Left colon (tissue), 2 donors: ENCODE measurements at regions not wholly inside any gene's neighbourhood (a gene's known extent, or its start where the extent isn't known, plus 50 kb on each side); places are given as distances from the start of the nearest gene placed in this dataset.

Experiments used
- ATAC-seq: fragments of 200-7000 bp; cut with Tn5 transposase; one replicate; pipeline ENCODE4 v1.9.1; 2020; ENCODE audit warnings: mild to moderate bottlenecking, moderate library complexity
- DNase-seq, 2 donors: peaks; one replicate each; pipeline ENCODE4 v3.0.0-alpha.2; 2020
- intact Hi-C, 2 donors: fragments of 100-400 bp; cut with DNase I in 1 of 2; cut with micrococcal nuclease in 1 of 2; formaldehyde crosslinking; loops; one replicate each; pipeline versions ENCODE4 v1.11.2 to v1.14.0; 2022; cut with DNase I, micrococcal nuclease
- donor health status: DM: no; HTN: no; CAD: no.
- donor health status: DM: yes; HTN: yes; CAD: no.

DNA sequence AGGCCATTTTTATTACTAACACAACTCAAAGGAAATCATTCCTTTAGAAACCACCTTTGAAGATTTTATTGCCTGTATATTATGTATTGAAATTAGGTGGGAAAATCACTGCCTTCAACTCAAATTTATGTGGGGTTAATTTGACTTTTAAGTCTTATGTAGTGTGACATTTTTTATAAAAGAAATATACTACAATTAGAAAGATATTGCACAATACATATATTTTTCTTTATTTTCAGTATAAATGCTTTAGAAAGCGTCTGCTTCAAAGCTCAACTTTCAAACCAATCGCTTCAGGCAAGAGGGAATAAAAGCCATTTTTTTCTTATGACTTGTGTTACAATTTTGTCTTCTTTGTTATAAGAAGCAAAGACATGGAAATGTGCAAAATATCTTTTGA is 337.4 kb upstream of the ZWINT start:
- intact Hi-C loops: no loop called here
- ATAC-seq: no peak
- no peak for DNase-seq

DNA sequence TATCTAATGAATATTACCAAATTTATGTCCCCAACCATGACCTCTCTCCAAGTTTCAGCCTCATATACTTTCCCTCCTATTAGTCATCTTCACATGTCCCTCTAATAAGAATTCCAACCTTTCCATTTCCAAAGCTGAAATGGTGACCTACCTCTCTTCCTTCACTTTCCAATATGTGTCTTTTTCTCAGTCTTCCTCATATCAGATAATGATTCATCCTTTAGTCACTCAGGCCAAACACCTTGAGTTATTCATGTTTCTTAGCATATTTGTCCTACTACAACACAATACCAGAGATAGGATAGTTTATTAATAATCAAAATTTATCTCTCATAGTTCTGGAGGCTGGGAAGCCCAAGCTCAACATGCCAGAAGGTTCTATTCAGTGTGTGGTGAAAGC is 318.5 kb upstream of the ZWINT start:
- DNase-seq (no peak), ATAC-seq (no peak)
- intact Hi-C loops: no loop called here

DNA sequence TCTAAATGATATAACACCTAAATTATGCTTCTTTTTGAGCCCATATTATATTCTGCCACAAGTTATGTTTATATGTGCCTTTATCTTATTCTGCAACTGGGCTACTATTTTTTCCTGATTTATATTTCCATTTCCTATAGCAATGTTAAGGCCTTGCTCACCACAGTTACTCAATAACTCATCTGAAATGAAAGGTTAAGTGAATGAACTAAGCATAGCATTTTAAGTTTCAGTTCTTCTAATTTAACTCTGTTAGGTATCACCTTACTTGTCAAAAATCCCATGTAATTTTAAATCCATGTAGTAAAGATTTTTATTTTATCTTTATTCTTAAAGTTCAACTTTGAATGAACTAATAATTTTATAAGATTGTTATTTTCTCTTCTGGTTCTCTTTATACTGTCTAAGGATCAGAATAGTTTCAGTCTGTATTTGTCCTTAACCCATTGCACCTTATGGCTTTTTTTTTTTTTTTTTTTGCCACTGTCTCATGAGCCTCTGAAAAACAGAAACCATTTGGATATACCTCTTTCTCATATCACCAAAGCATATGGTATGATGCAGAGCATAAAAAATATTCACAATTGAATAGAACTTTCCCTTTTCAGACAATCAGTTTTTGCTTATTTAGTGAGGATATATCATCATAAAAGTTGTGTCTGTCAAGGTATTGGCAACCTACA is 301.8 kb upstream of the ZWINT start:
- intact Hi-C loops: no loop called here
- DNase-seq (no peak), ATAC-seq (no peak)

DNA sequence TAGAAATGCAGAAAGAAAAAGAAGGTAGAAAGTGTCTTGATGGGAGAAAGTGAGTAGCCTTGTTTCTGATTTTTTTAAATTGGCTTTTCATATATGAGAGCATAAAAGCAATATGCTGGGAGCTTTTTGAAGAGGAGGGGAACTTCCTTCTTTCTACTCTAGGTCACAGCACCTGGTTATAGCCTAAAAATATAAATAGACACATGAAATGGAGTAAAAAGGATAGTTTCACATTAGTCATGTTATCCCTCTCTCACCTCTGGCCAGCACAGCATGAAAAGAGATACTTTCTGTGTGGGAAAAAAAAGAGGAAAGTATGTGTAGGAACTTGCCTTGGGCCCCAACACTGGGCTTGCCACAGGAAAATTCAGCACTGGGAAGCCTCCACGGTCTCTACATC is 292.2 kb upstream of the ZWINT start:
- intact Hi-C loops: no loop called here
- no peak for DNase-seq
- ATAC-seq: no peak

DNA sequence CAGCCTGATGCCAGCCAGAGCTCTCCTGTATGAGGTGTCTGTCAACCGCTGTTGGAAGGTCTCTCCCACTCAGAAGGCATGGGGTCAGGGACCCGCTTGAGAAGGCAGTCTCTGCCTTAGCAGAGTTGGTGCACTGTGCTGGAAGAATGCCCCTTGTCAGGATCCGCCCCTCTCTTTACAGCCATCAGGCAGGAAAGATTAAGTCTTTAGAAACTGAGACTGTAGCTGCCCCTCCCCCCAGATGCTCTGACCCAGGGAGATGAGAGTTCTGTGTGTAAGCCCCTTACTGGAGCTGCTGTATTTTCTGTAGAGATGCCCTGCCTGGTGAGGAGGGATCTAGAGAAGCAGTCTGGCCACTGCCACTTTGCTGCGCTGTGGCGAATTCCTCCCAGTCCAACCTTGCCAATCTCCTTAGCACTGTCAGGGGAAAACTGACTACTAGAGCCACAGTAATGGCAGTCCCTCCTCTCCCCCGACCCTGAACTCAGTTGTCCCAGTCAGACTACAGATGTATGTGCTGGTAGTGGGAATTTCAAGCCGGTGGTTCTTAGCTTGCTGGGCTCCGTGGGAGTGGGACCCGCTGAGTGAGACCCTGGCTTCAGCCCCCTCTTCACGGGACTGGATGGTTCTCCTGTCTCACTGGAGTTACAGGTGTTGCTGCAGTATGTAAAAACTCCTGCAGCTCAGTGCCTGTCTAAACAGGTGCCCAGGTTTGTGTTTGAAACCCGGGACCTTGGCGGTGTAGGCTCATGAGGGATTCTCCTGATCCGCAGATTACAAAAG is 285.5 kb upstream of the ZWINT start:
- no peak for ATAC-seq
- intact Hi-C loops: no loop called here

DNA sequence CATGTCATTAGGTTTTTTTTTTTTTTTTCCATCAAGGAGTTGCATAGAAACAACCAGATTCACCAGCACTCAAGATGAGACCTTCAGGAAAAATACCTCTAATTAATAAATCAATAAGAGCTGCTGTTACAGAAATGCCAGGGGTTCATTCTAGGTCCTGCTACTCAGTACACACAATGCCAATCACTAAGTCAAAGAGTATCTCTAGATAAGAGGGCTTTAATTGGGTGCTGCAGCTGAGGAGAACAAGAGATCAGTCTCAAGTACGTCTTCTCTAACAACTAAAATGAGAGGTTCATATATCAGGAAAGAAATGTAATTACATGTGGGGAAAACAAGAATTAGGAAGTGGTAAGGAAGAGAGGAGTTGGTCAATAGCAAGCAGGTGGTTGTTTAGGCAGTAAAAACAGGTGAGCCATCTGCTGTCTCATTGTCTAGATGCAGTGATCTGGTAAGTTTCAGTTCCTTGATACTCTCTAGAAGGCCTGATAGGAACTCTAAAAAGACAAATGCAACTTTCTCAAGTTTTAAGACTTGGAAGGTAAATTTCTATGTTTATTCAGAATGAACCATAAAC is 272.9 kb upstream of the ZWINT start:
- ATAC-seq (no peak), DNase-seq (no peak)
- intact Hi-C loops: no loop called here

More for the DNA sequence above, 285.5 kb upstream of the ZWINT start:
- no peak for DNase-seq

DNA sequence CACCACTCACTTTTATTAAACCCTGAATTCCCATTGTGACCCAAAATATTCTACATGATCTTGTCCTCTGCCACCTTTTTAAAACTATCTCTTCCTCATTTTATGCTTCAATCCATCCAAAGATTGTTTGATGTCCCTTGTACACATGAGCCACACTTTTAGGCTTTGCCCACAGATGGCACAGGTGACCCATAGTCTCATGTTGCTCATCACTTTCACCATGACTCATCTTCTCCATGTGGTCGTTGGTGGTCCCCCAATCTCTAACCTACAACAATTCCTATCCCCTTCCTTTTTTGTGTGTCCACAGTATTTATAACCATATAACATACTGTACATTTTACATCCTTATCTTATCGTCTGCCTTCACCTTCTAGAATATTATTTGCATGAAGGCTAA is 271.5 kb upstream of the ZWINT start:
- DNase-seq (no peak), ATAC-seq (no peak)
- intact Hi-C loops: no loop called here

DNA sequence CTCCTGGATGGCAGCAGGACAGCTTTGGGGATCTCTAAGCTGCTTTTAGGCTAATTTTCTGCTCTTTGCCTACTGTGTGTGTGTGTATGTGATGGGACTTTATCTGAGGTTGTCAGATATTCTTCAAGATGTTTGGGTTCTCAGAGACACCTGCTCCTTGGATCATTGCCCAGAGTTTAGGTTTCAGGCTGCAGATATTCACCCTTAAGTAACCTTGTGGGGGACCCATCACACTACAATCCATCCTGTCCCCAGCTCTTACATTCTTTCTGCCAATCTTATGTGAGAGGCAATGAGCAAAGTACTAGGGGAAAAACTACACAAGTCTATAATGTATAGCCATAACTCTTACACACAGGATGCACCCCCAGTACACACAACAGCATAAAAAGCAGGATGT is 263.0 kb upstream of the ZWINT start:
- intact Hi-C loops: no loop called here
- no peak for DNase-seq
- ATAC-seq: no peak

DNA sequence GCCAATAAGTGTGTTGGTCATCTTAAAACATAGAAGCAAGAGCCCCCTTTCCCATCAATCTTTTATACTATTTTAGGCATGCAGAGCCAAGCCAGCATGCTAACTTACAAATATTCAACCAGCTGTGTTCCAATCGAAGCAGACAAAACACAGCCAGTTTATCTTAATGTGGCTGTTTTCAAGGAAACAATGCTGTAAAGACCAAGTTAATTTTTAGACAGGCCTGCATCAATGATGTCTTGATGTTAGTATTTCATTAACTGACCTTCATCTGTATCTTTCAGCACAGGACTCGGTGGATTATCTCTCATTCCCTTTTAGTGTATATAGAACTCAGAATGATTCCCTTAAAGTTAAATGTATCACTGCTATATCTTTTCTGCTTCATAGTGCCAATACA is 262.0 kb upstream of the ZWINT start:
- DNase-seq: no peak

DNA sequence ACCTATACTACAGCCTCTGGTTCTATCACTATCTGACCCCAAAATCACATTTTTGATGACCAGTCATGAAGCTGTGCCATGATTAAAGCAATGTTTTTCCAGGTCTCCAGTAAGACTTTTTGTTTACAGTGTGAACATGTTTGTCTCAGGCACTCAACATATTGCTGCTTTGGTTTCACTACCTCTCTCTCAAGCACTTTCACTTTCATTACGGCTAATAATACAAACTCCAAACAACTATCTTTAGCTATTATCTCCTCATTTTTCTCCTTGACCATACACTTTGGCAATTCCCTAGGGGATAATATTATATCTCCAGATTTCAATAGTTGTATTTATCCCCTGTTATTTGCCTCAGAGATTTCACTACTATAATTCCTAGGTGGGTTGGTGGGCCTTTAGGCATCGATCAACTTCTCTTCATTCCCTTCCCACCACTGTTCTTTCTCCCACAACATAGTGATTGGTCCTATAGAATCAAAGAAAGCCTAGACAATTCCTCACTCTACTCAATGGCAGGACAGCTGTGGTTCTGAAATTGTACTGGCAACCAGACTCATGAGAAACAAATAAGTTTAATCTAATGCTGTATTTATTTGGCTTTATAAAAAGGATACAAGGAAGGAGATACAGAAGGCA is 261.4 kb upstream of the ZWINT start:
- ATAC-seq: no peak
- intact Hi-C loops: no loop called here
- no peak for DNase-seq

More for the DNA sequence above, 262.0 kb upstream of the ZWINT start:
- ATAC-seq: no peak
- intact Hi-C loops: no loop called here

DNA sequence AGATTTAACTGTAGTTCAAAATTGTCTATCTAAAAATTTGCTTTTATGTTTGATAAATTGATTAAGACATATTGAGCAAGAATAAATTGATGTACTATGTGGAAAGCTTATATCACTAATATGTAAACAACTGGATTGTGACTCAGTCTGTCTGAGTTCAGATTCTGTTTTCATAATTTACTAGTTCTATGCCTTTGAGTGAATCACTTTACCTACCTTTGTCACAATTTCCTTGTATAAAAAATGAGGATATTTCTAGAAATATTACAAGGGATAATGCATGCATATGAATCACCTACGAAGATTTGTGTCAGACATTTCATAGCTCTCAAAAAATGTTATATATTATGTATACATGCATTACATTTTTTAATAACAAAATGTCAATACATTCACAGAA is 245.1 kb upstream of the ZWINT start:
- ATAC-seq (no peak), DNase-seq (no peak)
- intact Hi-C loops: no loop called here

DNA sequence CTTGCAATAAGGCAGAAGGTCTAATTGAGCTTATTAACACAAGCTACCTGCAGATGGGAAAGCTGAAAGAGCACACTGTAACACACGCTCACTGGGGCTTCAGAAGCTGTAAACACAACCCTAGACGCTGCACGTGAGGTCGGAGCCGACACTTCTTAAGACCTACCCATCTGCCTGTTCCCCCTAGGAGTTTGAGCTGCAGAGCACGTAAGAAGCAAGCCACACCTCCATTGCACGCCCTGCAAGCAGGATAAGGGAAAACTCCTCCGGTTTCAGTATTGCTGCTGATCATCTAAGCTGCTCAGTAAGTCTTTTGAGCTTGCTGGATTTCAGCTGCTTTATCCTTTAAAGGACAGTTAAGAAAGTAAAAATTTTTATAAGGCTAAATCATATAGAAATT is 244.0 kb upstream of the ZWINT start:
- ATAC-seq: no peak
- intact Hi-C loops: no loop called here
- no peak for DNase-seq

DNA sequence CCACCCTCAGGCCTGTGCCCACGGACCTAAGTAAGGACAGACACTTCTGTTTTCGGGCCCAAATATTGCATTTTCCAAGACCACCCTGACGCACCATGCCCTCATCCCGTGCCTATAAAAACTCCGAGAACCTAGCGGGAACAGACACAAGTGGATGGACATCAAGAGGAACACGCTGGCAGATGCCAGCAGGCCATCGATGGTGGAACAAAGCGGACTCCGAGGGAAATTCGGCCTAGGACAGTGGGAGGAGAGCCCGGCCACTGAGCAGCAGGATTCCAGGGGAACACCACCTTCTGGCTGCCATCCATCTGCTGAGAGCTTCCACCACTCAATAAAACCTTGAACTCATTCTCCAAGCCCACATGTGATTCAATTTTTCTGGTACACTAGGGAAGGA is 243.6 kb upstream of the ZWINT start:
- DNase-seq: no peak
- intact Hi-C loops: no loop called here
- ATAC-seq: no peak

DNA sequence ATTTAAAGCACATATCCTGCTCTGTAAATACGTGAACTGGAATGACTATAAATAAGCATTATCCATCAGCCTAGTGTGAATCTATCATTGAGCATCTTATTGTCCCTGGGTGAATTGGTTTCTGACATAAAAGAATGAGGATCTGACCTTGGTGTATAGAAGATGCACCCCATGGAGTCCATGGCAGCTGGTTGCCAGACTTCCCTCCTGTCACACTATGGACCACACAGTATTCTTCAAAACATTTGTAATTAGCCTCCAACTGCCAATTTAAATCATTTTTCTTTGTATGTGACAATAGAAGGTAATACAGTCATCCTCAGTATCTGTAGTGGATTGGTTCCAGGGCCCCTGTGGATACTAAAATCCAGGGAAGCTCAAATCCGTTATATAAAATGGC is 238.1 kb upstream of the ZWINT start:
- no peak for ATAC-seq
- DNase-seq: no peak
- intact Hi-C loops: no loop called here

DNA sequence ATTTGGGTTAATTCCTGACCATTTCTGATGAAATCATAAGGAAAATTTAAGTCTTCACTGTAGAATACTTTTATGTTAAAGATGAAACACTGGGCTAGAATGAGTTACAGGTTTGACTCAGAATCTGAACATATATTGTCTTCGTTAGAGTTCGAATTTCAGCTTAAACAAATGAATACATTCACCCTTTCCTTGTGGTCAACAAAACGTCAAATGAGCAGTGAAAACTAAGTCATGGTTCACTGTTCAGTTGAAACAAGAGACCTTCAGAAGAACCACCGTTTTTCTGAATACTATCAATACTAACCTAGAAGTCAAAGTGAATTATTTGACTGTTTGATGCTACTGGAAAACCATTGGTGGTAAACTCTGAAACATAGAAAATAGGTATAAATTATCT is 235.2 kb upstream of the ZWINT start:
- DNase-seq (no peak), ATAC-seq (no peak)
- intact Hi-C loops: no loop called here

DNA sequence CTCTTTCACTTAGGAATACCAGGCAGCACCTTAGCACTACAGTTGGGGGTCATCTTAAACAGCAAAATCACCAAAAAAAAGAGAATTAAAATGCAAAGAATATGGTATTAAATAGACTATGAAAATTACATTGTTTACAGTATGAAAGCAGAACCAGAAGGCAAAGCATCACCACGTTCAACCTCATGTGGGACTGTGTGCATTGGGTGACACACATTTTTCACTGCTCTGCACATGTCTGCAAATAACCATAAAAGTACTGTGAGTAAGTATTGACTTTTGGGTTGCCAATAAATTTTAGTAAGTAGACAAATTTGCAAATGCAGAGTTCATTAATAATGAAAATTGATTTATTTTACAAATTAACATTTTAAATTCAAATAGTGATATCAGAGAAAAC is 232.1 kb upstream of the ZWINT start:
- no peak for ATAC-seq
- no peak for DNase-seq
- intact Hi-C loops: no loop called here

DNA sequence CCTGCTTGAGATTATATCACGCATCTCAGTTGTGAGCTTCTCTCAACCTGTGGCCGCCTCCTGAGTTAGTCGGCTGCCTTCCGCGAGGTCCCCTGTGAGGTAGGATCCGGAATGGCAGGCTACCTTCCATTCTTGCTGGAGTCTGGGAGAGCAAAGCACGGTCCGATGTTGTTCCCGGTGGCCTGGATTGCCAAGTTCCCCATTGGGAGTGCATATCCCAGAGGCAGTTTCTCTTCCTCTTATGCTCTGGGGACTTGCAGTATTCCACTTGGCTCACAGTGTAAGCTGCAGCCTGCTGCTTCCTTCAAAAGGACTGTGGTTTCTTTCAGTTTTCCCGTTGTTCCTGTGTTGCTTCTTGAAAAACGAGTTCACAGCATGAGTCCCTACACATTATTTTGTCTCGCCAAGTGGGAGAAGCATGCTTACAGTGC is 225.4 kb upstream of the ZWINT start:
- ATAC-seq (no peak), DNase-seq (no peak)
- intact Hi-C loops: no loop called here

DNA sequence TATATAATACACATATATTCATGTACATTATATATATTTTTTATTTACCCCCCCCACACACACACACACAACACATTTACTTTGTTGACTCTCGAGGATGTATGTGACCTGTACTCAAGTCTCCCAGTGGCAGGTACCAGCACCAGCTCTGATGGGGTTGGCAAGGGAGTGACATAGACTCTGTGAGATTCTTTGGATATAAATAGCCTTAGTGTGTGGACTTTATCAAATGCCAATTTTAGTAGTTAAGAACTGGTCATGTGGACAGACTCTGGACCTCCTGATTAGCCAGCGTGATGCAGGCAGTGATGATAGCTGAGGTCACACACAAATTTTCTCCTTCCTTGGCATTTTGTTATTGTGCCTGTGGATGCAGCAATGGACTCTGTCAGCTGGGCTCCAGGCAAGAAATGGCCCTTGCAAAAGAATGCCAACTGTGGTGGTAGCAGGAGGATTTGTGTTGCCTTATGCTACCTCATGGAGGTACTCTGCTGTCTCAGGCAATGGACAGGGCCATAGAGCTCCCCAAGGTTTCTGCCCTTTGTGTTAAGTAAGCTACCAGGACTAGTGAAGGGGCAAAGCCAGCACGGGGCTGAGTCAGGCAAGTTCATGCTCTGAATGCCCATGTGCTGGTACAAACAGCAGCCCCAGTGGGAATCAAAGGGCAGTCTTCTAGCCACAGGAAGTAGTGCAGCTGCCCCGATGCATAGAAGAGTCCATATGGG is 224.6 kb upstream of the ZWINT start:
- DNase-seq: no peak
- ATAC-seq: no peak
- intact Hi-C loops: no loop called here

DNA sequence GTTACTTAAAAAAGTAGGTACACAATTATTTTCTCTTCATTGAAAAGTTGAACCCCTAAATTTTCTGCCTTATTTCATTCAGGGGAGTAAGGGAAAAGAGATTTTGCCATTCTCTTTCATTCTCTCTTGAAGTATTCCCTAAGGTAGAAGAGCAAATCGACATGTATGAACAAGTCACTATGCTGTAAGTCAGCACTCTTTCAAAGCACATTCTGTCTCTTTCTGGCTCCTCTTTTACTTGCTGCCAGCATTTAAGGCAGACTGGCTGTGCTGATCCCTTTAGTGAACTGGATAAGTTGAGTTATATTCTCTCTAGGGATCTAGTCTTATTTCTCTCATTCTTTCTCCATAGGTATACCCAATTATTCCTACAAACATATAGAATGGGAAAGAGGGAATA is 222.3 kb upstream of the ZWINT start:
- DNase-seq (no peak), ATAC-seq (no peak)
- intact Hi-C loops: no loop called here
